ENCODE measurements at regions not wholly inside any gene's neighbourhood (a gene's known extent, or its start where the extent isn't known, plus 50 kb on each side); places are given as distances from the start of the nearest gene placed in this dataset.
A peak's percentile ranks its signal among the peaks of the same experiment; 100 is the strongest.
"Not testable (repeated sequence)": the region's sequence is repeated elsewhere in the genome, so short reads cannot be mapped to it uniquely, and the experiment has no call there.

GRCh38 chr5:18800293-18801025 lies 1166.2 kb downstream of the TAF11L14 start:
- Mint-ChIP-seq H3K4me3 (no peak overlapping the region; a peak in 1 of 5 replicates), H3K9me3 (no peaks in the 10 kb centered on the region; a peak in 1 of 5 replicates), H3K27me3 (ENCODE audit: low read depth) (no peaks in the 10 kb centered on the region), H3K4me1 (peaks cover 46 to 47% of the 10 kb centered on the region in 2 experiments), H3K36me3 (ENCODE audit: insufficient read depth in 1 of 3, low read depth in 3 of 3) (peaks cover 0 to 2% (median 0%) of the 10 kb centered on the region in 3 experiments; a peak in 1 of 7 replicates), H3K27ac (peak overlapping the region; percentile 59 to 92 (median 84); a peak in 5 of 7 replicates)
- H4K20me1 ChIP-seq (ENCODE audit: control insufficient read depth, insufficient read depth, insufficient read length): no peaks in the 10 kb centered on the region
- no peaks in the 10 kb centered on the region for H3K79me2 ChIP-seq (ENCODE audit: insufficient read depth, low read length)
- no peak overlapping the region for H2AK5ac ChIP-seq (ENCODE audit: insufficient read length, low read length)
- TF ChIP-seq, protein P1, sequence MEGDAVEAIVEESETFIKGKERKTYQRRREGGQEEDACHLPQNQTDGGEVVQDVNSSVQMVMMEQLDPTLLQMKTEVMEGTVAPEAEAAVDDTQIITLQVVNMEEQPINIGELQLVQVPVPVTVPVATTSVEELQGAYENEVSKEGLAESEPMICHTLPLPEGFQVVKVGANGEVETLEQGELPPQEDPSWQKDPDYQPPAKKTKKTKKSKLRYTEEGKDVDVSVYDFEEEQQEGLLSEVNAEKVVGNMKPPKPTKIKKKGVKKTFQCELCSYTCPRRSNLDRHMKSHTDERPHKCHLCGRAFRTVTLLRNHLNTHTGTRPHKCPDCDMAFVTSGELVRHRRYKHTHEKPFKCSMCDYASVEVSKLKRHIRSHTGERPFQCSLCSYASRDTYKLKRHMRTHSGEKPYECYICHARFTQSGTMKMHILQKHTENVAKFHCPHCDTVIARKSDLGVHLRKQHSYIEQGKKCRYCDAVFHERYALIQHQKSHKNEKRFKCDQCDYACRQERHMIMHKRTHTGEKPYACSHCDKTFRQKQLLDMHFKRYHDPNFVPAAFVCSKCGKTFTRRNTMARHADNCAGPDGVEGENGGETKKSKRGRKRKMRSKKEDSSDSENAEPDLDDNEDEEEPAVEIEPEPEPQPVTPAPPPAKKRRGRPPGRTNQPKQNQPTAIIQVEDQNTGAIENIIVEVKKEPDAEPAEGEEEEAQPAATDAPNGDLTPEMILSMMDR (conservative IDR thresholded peaks at IDR 0.05): no peak
- no peak overlapping the region for H2BK12ac ChIP-seq (ENCODE audit: insufficient read length, low read depth, low read length)
- no peak overlapping the region for H3K18ac ChIP-seq (ENCODE audit: insufficient read length, low read depth, low read length)
- no peak overlapping the region for H3K56ac ChIP-seq (ENCODE audit: insufficient read length, low read depth, low read length)
- no peak overlapping the region for H3K4me2 ChIP-seq (ENCODE audit: insufficient read depth, insufficient read length, low read length)
- H3K9ac ChIP-seq (ENCODE audit: extremely low read depth, insufficient read length, low read length): no peak overlapping the region
- no peak overlapping the region for H3T11ph ChIP-seq (ENCODE audit: low read length)
- no peak overlapping the region for H3K23ac ChIP-seq (ENCODE audit: insufficient read length, low read depth, low read length)
- no peak overlapping the region for H2BK120ac ChIP-seq (ENCODE audit: low read depth, low read length, poor library complexity, severe bottlenecking)
- H3K9me3 ChIP-seq (ENCODE audit: control insufficient read depth, low read depth, low read length): no peaks in the 10 kb centered on the region
- no peaks in the 10 kb centered on the region for H3K27me3 ChIP-seq (ENCODE audit: insufficient read depth, low read length)
- H2BK15ac ChIP-seq (ENCODE audit: low read depth, low read length): no peak overlapping the region
- H3K27ac ChIP-seq (ENCODE audit: insufficient read length, low read depth, low read length): no peak overlapping the region
- no peaks in the 10 kb centered on the region for H3K23me2 ChIP-seq (ENCODE audit: insufficient read length, low read depth, low read length, poor library complexity, severe bottlenecking)
- no peak overlapping the region for H3K14ac ChIP-seq (ENCODE audit: insufficient read depth, low read length)
- H4K5ac ChIP-seq (ENCODE audit: insufficient read length, low read depth, low read length): no peak overlapping the region
- no peak overlapping the region for H4K91ac ChIP-seq (ENCODE audit: insufficient read length, low read depth, low read length)
- no peak for DNase-seq
- no peak overlapping the region for H3K4ac ChIP-seq (ENCODE audit: low read depth, low read length)
- H2BK5ac ChIP-seq (ENCODE audit: insufficient read length, low read length): no peak overlapping the region
- peaks cover 2% of the 10 kb centered on the region; the same call in 1 of the 2 replicates for H3K4me1 ChIP-seq (ENCODE audit: insufficient read depth, low read length)
- H3K79me1 ChIP-seq (ENCODE audit: insufficient read depth, low read depth, low read length, poor library complexity, severe bottlenecking): no peaks in the 10 kb centered on the region
- H2AFZ ChIP-seq (ENCODE audit: low read length): no peak overlapping the region
- no peak overlapping the region for H4K8ac ChIP-seq (replicated peaks; ENCODE audit: insufficient read length, low read depth, low read length)
- H2BK20ac ChIP-seq (ENCODE audit: low read depth, low read length, poor library complexity, severe bottlenecking): no peak overlapping the region
- no CpG with 5 or more reads among the region's 19 CpGs for WGBS (ENCODE audit: extremely low coverage, insufficient read length, low lambda C conversion rate)

DNA sequence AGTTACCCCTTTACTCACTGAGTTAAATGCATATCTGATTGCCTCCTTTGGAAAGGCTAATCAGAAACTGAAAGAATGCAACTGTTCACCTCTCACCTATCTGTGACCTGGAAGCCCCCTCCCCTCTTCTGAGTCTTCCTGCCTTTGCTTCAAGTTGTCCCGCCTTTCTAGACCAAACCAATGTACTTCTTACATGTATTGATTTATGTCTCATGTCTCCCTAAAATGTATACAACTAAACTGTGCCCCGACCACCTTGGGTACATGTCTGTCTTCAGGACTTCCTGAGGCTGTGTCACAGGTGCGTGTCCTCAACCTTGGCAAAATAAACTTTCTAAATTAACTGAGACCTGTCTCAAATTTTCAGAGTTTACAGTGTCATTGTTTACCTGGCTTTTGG lies 1167.2 kb downstream of the TAF11L14 start:
- not testable (repeated sequence) for H3K9me3 ChIP-seq (ENCODE audit: control insufficient read depth, low read depth, low read length); H4K91ac ChIP-seq (ENCODE audit: insufficient read length, low read depth, low read length); H4K8ac ChIP-seq (replicated peaks; ENCODE audit: insufficient read length, low read depth, low read length); H3K79me1 ChIP-seq (ENCODE audit: insufficient read depth, low read depth, low read length, poor library complexity, severe bottlenecking); H3K79me2 ChIP-seq (ENCODE audit: insufficient read depth, low read length); H4K5ac ChIP-seq (ENCODE audit: insufficient read length, low read depth, low read length); H2BK5ac ChIP-seq (ENCODE audit: insufficient read length, low read length); H3T11ph ChIP-seq (ENCODE audit: low read length); H2BK120ac ChIP-seq (ENCODE audit: low read depth, low read length, poor library complexity, severe bottlenecking); H2BK12ac ChIP-seq (ENCODE audit: insufficient read length, low read depth, low read length); H3K27me3 ChIP-seq (ENCODE audit: insufficient read depth, low read length); H3K4me1 ChIP-seq (ENCODE audit: insufficient read depth, low read length); H3K23me2 ChIP-seq (ENCODE audit: insufficient read length, low read depth, low read length, poor library complexity, severe bottlenecking); H3K9me3 Mint-ChIP-seq; H3K9ac ChIP-seq (ENCODE audit: extremely low read depth, insufficient read length, low read length); H3K4me2 ChIP-seq (ENCODE audit: insufficient read depth, insufficient read length, low read length); H3K18ac ChIP-seq (ENCODE audit: insufficient read length, low read depth, low read length); H4K20me1 ChIP-seq (ENCODE audit: control insufficient read depth, insufficient read depth, insufficient read length); H2BK20ac ChIP-seq (ENCODE audit: low read depth, low read length, poor library complexity, severe bottlenecking); H2BK15ac ChIP-seq (ENCODE audit: low read depth, low read length); H3K27ac Mint-ChIP-seq; H3K4me3 Mint-ChIP-seq; H3K56ac ChIP-seq (ENCODE audit: insufficient read length, low read depth, low read length); H3K14ac ChIP-seq (ENCODE audit: insufficient read depth, low read length); H3K27ac ChIP-seq (ENCODE audit: insufficient read length, low read depth, low read length); H3K23ac ChIP-seq (ENCODE audit: insufficient read length, low read depth, low read length); H2AK5ac ChIP-seq (ENCODE audit: insufficient read length, low read length); DNase-seq; H3K27me3 Mint-ChIP-seq (ENCODE audit: low read depth); H3K36me3 Mint-ChIP-seq (ENCODE audit: insufficient read depth in 1 of 3, low read depth in 3 of 3); H3K4ac ChIP-seq (ENCODE audit: low read depth, low read length)
- H3K4me1 Mint-ChIP-seq: peaks cover 45 to 46% of the 10 kb centered on the region in 2 experiments
- H2AFZ ChIP-seq (ENCODE audit: low read length): peak overlapping the region; percentile 87
- no CpG with 5 or more reads among the region's 3 CpGs for WGBS (ENCODE audit: extremely low coverage, insufficient read length, low lambda C conversion rate)

All from H9 (cell line).